Natural killer cell (primary cell): ENCODE measurements at regions not wholly inside any gene's neighbourhood (a gene's known extent, or its start where the extent isn't known, plus 50 kb on each side); places are given as distances from the start of the nearest gene placed in this dataset.

ENCODE experiments used
- ATAC-seq, 3 donors: fragments of 150-1000 bp in 2 of 3; fragments of 200-7000 bp in 1 of 3; cut with Tn5 transposase; 1 replicate in 1 of 3; 2 replicates in 2 of 3; pipeline ENCODE4 v1.10.0; 2021; ENCODE audit warnings: mild to moderate bottlenecking in 2 of 3, moderate library complexity in 2 of 3
- DNase-seq, 2 donors: peaks; one replicate each; pipeline versions ENCODE4 v3.0.0 to v3.0.0-alpha.2; 2013 to 2021; ENCODE audit warnings: mixed read lengths in 1 of 2
- H3K27ac ChIP-seq: one replicate; pipeline ENCODE4 v1.5.1; 2013; ENCODE audit warnings: mild to moderate bottlenecking, low read length
- H3K27me3 ChIP-seq: one replicate; pipeline ENCODE4 v1.6.1; 2013; ENCODE audit warnings: low read length; ENCODE audit not compliant: control insufficient read depth, insufficient read depth
- H3K36me3 ChIP-seq: one replicate; pipeline ENCODE4 v1.6.1; 2013; ENCODE audit warnings: low read length; ENCODE audit not compliant: control insufficient read depth, insufficient read depth
- H3K4me1 ChIP-seq: one replicate; pipeline ENCODE4 v1.6.1; 2013; ENCODE audit warnings: low read length; ENCODE audit not compliant: control insufficient read depth, insufficient read depth
- H3K4me3 ChIP-seq: one replicate; pipeline ENCODE4 v1.5.1; 2013; ENCODE audit warnings: low read length
- H3K9me3 ChIP-seq: one replicate; pipeline ENCODE4 v1.6.1; 2013; ENCODE audit warnings: low read length; ENCODE audit not compliant: control insufficient read depth, insufficient read depth
- H3K27ac Mint-ChIP-seq, 2 donors: one replicate each; pipeline ENCODE4 v1.8.0; 2022; ENCODE audit warnings: mild to moderate bottlenecking in 2 of 2, mixed read lengths in 2 of 2, moderate library complexity in 1 of 2
- H3K27me3 Mint-ChIP-seq, 2 donors: one replicate each; pipeline ENCODE4 v1.8.0; 2022; ENCODE audit warnings: low read depth in 2 of 2, mixed read lengths in 2 of 2
- H3K36me3 Mint-ChIP-seq: one replicate; pipeline ENCODE4 v1.8.0; 2022; ENCODE audit warnings: mixed read lengths
- H3K4me1 Mint-ChIP-seq, 2 donors: one replicate each; pipeline ENCODE4 v1.8.0; 2022; ENCODE audit warnings: mixed read lengths in 2 of 2
- H3K4me3 Mint-ChIP-seq: one replicate; pipeline ENCODE4 v1.8.0; 2022; ENCODE audit warnings: mild to moderate bottlenecking, moderate library complexity, mixed read lengths
- H3K9me3 Mint-ChIP-seq, 2 donors: one replicate each; pipeline ENCODE4 v1.8.0; 2022; ENCODE audit warnings: mixed read lengths in 2 of 2
- WGBS: methylation state at CpG from one replicate; pipeline ENCODE4 v1.1.7; 2013; ENCODE audit warnings: missing lambda C conversion rate; ENCODE audit not compliant: insufficient coverage; 5-methylcytosine and 5-hydroxymethylcytosine counted together
- intact Hi-C: fragments of 100-400 bp; cut with micrococcal nuclease; formaldehyde crosslinking; loops from one replicate; pipeline ENCODE4 v1.14.2; 2022
- TF ChIP-seq, protein P1 (sequence below): fragments of 200-600 bp; IDR thresholded peaks from one replicate; pipeline ENCODE4 v1.8.0; 2022; ENCODE audit warnings: antibody characterized with exemption

DNA sequence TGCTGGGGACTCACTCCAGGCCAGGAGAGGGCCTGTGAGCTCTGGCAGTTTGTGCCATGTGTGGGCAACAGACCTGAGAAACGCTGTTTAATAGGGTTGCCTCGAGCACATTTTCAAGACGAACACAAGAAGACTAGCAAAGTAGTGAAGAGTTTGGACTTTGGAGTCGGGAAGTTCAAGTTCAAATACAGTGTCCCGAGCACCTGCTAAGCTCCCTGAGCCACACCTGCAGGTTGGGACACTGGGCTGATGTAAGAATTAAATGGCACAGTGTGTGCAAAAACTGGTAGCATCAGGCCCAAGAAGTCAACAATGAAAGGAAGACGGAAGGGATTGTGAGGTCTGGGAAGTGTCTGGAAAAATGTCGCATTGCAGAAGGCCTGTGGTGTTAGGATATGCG lies 112.8 kb upstream of the PABPC3 start:
- Histone ChIP-seq H3K27ac (no peak overlapping the region), H3K4me1 (no peaks in the 10 kb centered on the region), H3K36me3 (no peaks in the 10 kb centered on the region), H3K27me3 (no peaks in the 10 kb centered on the region), H3K4me3 (no peak overlapping the region), H3K9me3 (no peaks in the 10 kb centered on the region)
- Mint-ChIP-seq H3K36me3 (no peaks in the 10 kb centered on the region), H3K4me1 (no peaks in the 10 kb centered on the region), H3K27me3 (peaks cover 22 to 48% of the 10 kb centered on the region in 2 donors), H3K4me3 (no peak overlapping the region), H3K9me3 (no peaks in the 10 kb centered on the region), H3K27ac (no peak overlapping the region)
- DNase-seq = no peak
- intact Hi-C loops = no loop called here
- ATAC-seq = no peak
- TF ChIP-seq, protein P1, sequence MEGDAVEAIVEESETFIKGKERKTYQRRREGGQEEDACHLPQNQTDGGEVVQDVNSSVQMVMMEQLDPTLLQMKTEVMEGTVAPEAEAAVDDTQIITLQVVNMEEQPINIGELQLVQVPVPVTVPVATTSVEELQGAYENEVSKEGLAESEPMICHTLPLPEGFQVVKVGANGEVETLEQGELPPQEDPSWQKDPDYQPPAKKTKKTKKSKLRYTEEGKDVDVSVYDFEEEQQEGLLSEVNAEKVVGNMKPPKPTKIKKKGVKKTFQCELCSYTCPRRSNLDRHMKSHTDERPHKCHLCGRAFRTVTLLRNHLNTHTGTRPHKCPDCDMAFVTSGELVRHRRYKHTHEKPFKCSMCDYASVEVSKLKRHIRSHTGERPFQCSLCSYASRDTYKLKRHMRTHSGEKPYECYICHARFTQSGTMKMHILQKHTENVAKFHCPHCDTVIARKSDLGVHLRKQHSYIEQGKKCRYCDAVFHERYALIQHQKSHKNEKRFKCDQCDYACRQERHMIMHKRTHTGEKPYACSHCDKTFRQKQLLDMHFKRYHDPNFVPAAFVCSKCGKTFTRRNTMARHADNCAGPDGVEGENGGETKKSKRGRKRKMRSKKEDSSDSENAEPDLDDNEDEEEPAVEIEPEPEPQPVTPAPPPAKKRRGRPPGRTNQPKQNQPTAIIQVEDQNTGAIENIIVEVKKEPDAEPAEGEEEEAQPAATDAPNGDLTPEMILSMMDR = no peak
- 92% methylated on average over 8 of the region's 8 CpGs for WGBS

DNA sequence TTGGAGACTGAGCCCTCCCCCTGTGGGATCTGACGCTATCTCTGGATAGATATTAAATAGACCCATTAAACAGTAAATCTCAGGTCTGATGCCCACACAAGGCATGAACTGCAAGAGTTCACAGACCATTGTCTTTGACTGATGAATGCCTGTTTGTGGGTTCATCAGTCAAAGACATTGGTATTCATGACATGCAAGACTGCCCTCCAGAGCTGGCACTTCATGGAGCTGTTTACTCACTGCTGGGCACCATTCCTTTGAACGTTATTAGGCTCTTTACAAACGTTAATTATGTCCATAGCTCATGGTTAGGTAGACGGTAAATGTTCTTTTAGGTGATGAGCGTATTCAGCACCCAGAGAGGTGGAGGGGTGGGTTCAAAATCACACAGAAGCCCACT lies 111.8 kb upstream of the PABPC3 start:
- DNase-seq (no peak), ATAC-seq (no peak)
- TF ChIP-seq, protein P1 = no peak
- intact Hi-C loops = no loop called here
- H3K4me1 Mint-ChIP-seq = no peaks in the 10 kb centered on the region
- Histone ChIP-seq H3K27ac (no peak overlapping the region), H3K4me3 (no peak overlapping the region), H3K36me3 (no peaks in the 10 kb centered on the region), H3K9me3 (no peaks in the 10 kb centered on the region), H3K4me1 (no peaks in the 10 kb centered on the region), H3K27me3 (no peaks in the 10 kb centered on the region)
- no peak overlapping the region for H3K27ac Mint-ChIP-seq
- H3K36me3 Mint-ChIP-seq = no peaks in the 10 kb centered on the region
- 93% methylated on average over 5 of the region's 5 CpGs for WGBS
- no peak overlapping the region for H3K4me3 Mint-ChIP-seq
- H3K9me3 Mint-ChIP-seq = no peaks in the 10 kb centered on the region
- peaks cover 30 to 54% of the 10 kb centered on the region in 2 donors for H3K27me3 Mint-ChIP-seq

DNA sequence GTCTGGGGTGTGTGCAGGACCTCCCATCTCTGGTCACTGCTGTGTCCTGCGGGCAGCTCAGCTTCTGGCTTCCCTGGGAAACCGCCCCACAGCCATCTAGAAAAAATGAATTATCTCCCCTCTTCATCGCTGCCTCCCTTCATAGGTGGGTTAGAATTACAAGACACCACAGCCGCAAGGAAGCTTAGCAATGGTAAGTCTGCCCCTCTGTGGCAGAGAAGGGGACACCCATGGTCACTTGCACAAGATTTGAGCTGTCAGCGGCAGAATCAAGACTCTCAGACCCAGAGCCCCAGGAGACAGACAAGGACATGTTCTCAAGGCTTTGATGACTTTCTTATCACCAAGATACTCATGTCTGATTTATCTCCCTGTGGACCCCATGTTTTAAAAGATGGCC lies 110.8 kb upstream of the PABPC3 start:
- Histone ChIP-seq H3K27ac (no peak overlapping the region), H3K4me1 (no peaks in the 10 kb centered on the region), H3K4me3 (no peak overlapping the region), H3K27me3 (no peaks in the 10 kb centered on the region), H3K36me3 (no peaks in the 10 kb centered on the region), H3K9me3 (no peaks in the 10 kb centered on the region)
- H3K27me3 Mint-ChIP-seq = peaks cover 34 to 62% of the 10 kb centered on the region in 2 donors
- TF ChIP-seq, protein P1 = no peak
- DNase-seq = no peak
- no peak overlapping the region for H3K4me3 Mint-ChIP-seq
- no peaks in the 10 kb centered on the region for H3K9me3 Mint-ChIP-seq
- intact Hi-C loops = no loop called here
- no peaks in the 10 kb centered on the region for H3K4me1 Mint-ChIP-seq
- no peak overlapping the region for H3K27ac Mint-ChIP-seq
- 76% methylated on average over 4 of the region's 5 CpGs for WGBS
- no peak for ATAC-seq
- H3K36me3 Mint-ChIP-seq = no peaks in the 10 kb centered on the region

DNA sequence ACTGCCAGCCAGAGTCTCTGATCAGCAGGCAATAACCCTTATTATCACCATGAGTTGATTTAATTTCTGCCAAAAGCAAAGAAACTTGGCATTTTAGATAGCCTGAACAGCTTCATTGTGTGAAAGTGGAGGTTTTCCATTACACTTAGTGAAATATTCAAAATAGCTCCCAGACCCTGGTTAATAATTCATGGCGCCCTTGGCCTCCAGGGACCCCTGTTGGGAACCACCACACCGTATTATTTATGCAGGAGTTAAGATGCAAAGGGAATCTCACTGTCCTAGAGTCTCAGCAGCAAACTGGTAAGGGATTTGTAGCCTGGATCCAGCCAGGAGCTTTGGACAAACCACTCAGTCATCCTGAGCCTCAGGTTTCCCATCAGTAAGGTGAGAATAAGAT lies 110.0 kb upstream of the PABPC3 start:
- ATAC-seq (no peak), DNase-seq (no peak)
- H3K27me3 ChIP-seq = no peaks in the 10 kb centered on the region
- Mint-ChIP-seq H3K4me3 (no peak overlapping the region), H3K36me3 (no peaks in the 10 kb centered on the region), H3K9me3 (no peaks in the 10 kb centered on the region), H3K27me3 (peaks cover 37 to 69% of the 10 kb centered on the region in 2 donors), H3K27ac (no peak overlapping the region), H3K4me1 (no peaks in the 10 kb centered on the region)
- TF ChIP-seq, protein P1 = no peak
- H3K36me3 ChIP-seq = no peaks in the 10 kb centered on the region
- WGBS = 56% methylated on average over 2 of the region's 2 CpGs
- intact Hi-C loops = no loop called here
- no peaks in the 10 kb centered on the region for H3K4me1 ChIP-seq
- H3K9me3 ChIP-seq = no peaks in the 10 kb centered on the region
- no peak overlapping the region for H3K27ac ChIP-seq
- H3K4me3 ChIP-seq = no peak overlapping the region
